Esophagus squamous epithelium (tissue), 5 donors: ENCODE measurements at regions not wholly inside any gene's neighbourhood (a gene's known extent, or its start where the extent isn't known, plus 50 kb on each side); places are given as distances from the start of the nearest gene placed in this dataset.

Experiments
- DNase-seq: peaks from one replicate; lab custom pipeline; 2025; lab: John Stamatoyannopoulos, UW
- H3K27ac ChIP-seq, 4 donors: fragments of 200-600 bp; sonication (generic); one replicate each; pipeline ENCODE4 v1.5.1; 2016 to 2019; ENCODE audit warnings: mild to moderate bottlenecking in 1 of 4
- H3K27me3 ChIP-seq, 4 donors: fragments of 200-600 bp; sonication (generic); 1 replicate in 3 of 4; 2 replicates in 1 of 4; pipeline versions ENCODE4 v1.5.1 to v1.6.0; 2017 to 2021; ENCODE audit warnings: antibody characterized with exemption in 1 of 4
- H3K36me3 ChIP-seq, 3 donors: fragments of 200-600 bp; sonication (generic); one replicate each; pipeline ENCODE4 v1.5.1; 2016 to 2019
- H3K4me1 ChIP-seq, 3 donors: fragments of 200-600 bp; sonication (generic); one replicate each; pipeline ENCODE4 v1.5.1; 2017 to 2019
- H3K4me3 ChIP-seq, 4 donors: fragments of 200-600 bp; sonication (generic); 1 replicate in 3 of 4; 2 replicates in 1 of 4; pipeline ENCODE4 v1.5.1; 2016 to 2019; ENCODE audit warnings: mild to moderate bottlenecking in 2 of 4, moderate library complexity in 1 of 4
- H3K9me3 ChIP-seq, 3 donors: fragments of 200-600 bp; sonication (generic); one replicate each; pipeline ENCODE4 v1.5.1; 2016 to 2019
- CTCF ChIP-seq, 6 experiments: fragments of 450-650 bp in 4 of 6; fragments of 200-600 bp in 2 of 6; sonication (generic) in 2 of 6; IDR thresholded peaks; one replicate each; pipeline ENCODE4 v1.5.1; 2016 to 2019; ENCODE audit warnings: antibody characterized with exemption in 6 of 6, mild to moderate bottlenecking in 4 of 6, moderate library complexity in 4 of 6
- POLR2A ChIP-seq, 4 donors: fragments of 450-650 bp; IDR thresholded peaks; one replicate each; pipeline ENCODE4 v1.6.1; 2017; ENCODE audit warnings: antibody characterized with exemption in 4 of 4, mild to moderate bottlenecking in 4 of 4, moderate library complexity in 3 of 4
- WGBS, 2 donors: methylation state at CpG; one replicate each; pipeline ENCODE4 v1.1.5; 2018; 5-methylcytosine and 5-hydroxymethylcytosine counted together
- intact Hi-C: fragments of 100-400 bp; cut with DNase I; formaldehyde crosslinking; loops from one replicate; pipeline ENCODE4 v1.15.0; 2022
- donor health status: DM: yes; HTN: yes; CAD: no.

DNA sequence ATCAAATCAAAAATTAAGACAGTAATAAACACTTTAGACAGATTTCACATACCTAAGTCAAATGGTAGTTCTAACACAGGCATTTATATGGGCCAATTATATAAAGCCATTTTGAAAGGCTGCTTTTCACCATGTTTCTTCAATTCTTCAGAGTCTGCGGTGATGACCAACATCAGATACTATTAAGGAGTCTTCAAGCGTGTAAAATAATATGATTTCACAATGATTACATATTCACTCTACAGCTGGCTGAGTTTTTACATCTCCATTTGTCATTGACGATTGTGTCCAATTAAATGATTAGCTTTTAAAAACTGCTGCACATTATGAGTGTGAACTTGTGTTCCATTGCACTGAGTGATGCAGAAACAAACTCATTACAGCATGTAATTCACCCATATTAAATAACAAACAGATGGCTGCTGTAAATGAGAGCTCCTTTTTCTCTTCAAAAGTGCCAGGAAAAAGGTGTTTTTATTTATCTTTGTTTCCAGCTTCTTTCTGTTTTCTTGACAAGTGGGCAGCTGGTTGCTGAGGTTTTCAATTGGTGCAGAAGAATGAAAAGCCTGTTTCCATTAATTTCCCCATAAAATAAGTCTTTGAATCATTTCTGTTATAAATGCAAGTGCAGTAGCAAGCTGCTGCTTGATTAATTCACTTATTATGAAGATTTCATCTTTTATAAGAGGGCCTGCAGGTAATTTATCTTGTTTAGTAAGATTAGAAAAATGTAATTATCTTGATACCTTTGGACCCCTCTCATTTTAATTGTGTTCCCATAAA lies 676.1 kb upstream of the KLHL1 start:
- no peaks in the 10 kb centered on the region for H3K4me1 ChIP-seq
- H3K36me3 ChIP-seq: no peaks in the 10 kb centered on the region
- intact Hi-C loops: no loop called here
- DNase-seq: no peak
- H3K27me3 ChIP-seq: no peaks in the 10 kb centered on the region
- WGBS, 2 donors: 75 to 78% methylated on average over 3 of the region's 3 CpGs
- no peak overlapping the region for H3K27ac ChIP-seq
- TF ChIP-seq POLR2A (IDR thresholded peaks at IDR 0.05): no peak
- H3K4me3 ChIP-seq: no peak overlapping the region
- peaks cover 0 to 5% (median 0%) of the 10 kb centered on the region in 3 donors for H3K9me3 ChIP-seq

DNA sequence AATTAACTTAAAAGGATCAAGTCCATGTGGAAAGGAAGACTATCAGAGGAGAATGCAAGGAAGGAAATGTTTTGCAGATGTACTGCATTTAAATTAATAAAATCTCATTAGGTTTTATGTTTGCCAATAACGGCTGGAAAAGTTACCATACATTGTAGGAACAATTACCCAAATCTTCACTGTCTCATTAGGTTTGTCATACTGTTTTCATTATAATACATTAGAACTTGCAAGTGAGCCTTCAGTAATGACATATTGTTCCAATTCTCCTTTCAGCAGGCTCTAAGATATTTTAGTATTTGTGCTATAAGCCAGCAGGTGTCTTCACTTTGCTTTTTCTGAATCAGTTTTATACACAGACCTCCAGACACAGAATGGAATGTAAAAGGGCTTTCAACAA lies 661.6 kb upstream of the KLHL1 start:
- Histone ChIP-seq H3K4me3 (no peak overlapping the region), H3K4me1 (no peaks in the 10 kb centered on the region), H3K9me3 (no peaks in the 10 kb centered on the region), H3K27me3 (no peaks in the 10 kb centered on the region), H3K27ac (no peak overlapping the region), H3K36me3 (no peaks in the 10 kb centered on the region)
- intact Hi-C loops: no loop called here
- no peak for DNase-seq
- 48 to 60% methylated on average over 1 of the region's 1 CpG for WGBS, 2 donors
- TF ChIP-seq CTCF (IDR thresholded peaks at IDR 0.05) (no peak), POLR2A (IDR thresholded peaks at IDR 0.05) (no peak)

DNA sequence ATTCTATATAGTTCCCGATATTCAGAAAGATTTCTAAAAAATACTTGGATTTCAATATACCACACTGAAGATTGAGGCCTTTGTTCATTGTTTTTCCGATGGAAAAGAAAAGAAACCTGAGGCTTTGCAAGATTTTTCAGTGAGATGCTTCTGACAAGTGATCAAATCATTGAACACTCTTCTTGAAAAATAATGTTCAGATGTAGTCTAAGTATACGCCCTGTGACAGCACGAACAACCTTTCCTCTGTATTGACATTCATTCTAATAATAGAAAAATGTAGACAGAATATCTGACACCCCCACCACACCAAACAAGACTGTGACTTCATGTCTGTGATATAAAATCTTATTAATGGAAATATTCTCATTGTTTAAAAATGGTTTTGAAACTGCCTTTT lies 650.7 kb upstream of the KLHL1 start:
- H3K4me3 ChIP-seq: no peak overlapping the region
- DNase-seq: no peak

DNA sequence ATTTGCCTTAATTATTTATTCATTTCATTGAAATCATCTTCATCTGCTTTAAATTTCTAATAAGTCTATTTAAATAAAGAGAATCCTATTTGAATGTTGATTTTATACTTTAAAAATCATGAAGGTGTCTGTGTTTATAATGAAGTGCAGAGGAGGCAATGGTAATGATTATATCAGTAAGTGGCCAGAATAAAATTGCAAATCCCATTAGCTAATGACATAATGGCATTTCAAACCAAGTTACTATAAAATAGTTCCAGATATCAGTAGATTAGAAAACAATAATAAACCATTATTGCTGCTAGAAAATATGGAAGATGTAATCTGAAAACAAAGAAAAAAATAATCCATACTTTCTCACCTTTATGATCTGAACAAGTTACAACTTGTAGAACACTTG lies 647.8 kb upstream of the KLHL1 start:
- intact Hi-C loops: no loop called here
- Histone ChIP-seq H3K27ac (no peak overlapping the region), H3K9me3 (no peaks in the 10 kb centered on the region), H3K4me3 (no peak overlapping the region), H3K36me3 (no peaks in the 10 kb centered on the region), H3K4me1 (no peaks in the 10 kb centered on the region), H3K27me3 (no peaks in the 10 kb centered on the region)
- DNase-seq: no peak
- TF ChIP-seq POLR2A (IDR thresholded peaks at IDR 0.05) (no peak), CTCF (IDR thresholded peaks at IDR 0.05) (no peak)

More for the DNA sequence above, 650.7 kb upstream of the KLHL1 start:
- no peak overlapping the region for H3K27ac ChIP-seq
- 71 to 73% methylated on average over 4 of the region's 4 CpGs for WGBS, 2 donors
- TF ChIP-seq CTCF (IDR thresholded peaks at IDR 0.05): no peak
- no peak for TF ChIP-seq POLR2A (IDR thresholded peaks at IDR 0.05)
- H3K36me3 ChIP-seq: no peaks in the 10 kb centered on the region
- no peaks in the 10 kb centered on the region for H3K4me1 ChIP-seq
- no peaks in the 10 kb centered on the region for H3K27me3 ChIP-seq
- intact Hi-C loops: no loop called here
- no peaks in the 10 kb centered on the region for H3K9me3 ChIP-seq

GRCh38 chr13:70755456-70755855 lies 647.2 kb upstream of the KLHL1 start:
- Histone ChIP-seq H3K27me3 (no peaks in the 10 kb centered on the region), H3K4me1 (no peaks in the 10 kb centered on the region), H3K27ac (no peak overlapping the region), H3K9me3 (no peaks in the 10 kb centered on the region), H3K4me3 (no peak overlapping the region), H3K36me3 (no peaks in the 10 kb centered on the region)
- 48 to 55% methylated on average over 4 of the region's 4 CpGs for WGBS, 2 donors
- TF ChIP-seq CTCF (IDR thresholded peaks at IDR 0.05): no peak
- no peak for TF ChIP-seq POLR2A (IDR thresholded peaks at IDR 0.05)
- no peak for DNase-seq
- intact Hi-C loops: no loop called here
